Esophagus (tissue), 2 donors: ENCODE measurements at regions not wholly inside any gene's neighbourhood (a gene's known extent, or its start where the extent isn't known, plus 50 kb on each side); places are given as distances from the start of the nearest gene placed in this dataset.

Experiments used
- H3K27ac ChIP-seq, 2 donors: one replicate each; pipeline ENCODE4 v1.5.1; 2013; ENCODE audit warnings: low read depth in 2 of 2, mild to moderate bottlenecking in 2 of 2, inconsistent platforms in 1 of 2, low read length in 1 of 2, moderate library complexity in 1 of 2
- H3K27me3 ChIP-seq, 2 donors: one replicate each; pipeline ENCODE4 v1.6.1; 2013; ENCODE audit warnings: low read length in 2 of 2, control low read depth in 1 of 2, mild to moderate bottlenecking in 1 of 2; ENCODE audit not compliant: insufficient read depth in 2 of 2, control insufficient read depth in 1 of 2
- H3K36me3 ChIP-seq, 2 donors: one replicate each; pipeline ENCODE4 v1.6.1; 2013; ENCODE audit warnings: low read length in 1 of 2; ENCODE audit not compliant: control insufficient read depth in 2 of 2, insufficient read depth in 2 of 2
- H3K4me1 ChIP-seq, 2 donors: one replicate each; pipeline ENCODE4 v1.6.1; 2013; ENCODE audit warnings: low read length in 1 of 2; ENCODE audit not compliant: control insufficient read depth in 2 of 2, insufficient read depth in 2 of 2
- H3K4me3 ChIP-seq, 2 donors: one replicate each; pipeline ENCODE4 v1.5.1; 2013; ENCODE audit warnings: low read length in 2 of 2, mild to moderate bottlenecking in 2 of 2, low read depth in 1 of 2, moderate library complexity in 1 of 2
- H3K9me3 ChIP-seq, 2 donors: one replicate each; pipeline ENCODE4 v1.6.1; 2013; ENCODE audit warnings: mild to moderate bottlenecking in 2 of 2, low read depth in 1 of 2, low read length in 1 of 2, moderate library complexity in 1 of 2; ENCODE audit not compliant: control insufficient read depth in 2 of 2, insufficient read depth in 1 of 2
- WGBS, 2 donors: extraction: QIAGEN DNeasy Blood & Tissue Kit; methylation state at CpG; one replicate each; pipeline ENCODE4 v1.1.7; 2013; 5-methylcytosine and 5-hydroxymethylcytosine counted together
- donor health status: healthy with polysubstance abuse.
- donor health status: Bipolar disorder and iron deficiency.

GRCh38 chrX:26334232-26334631, 118.3 kb downstream of the MAGEB5 start:
- no peak overlapping the region for H3K4me3 ChIP-seq
- no peaks in the 10 kb centered on the region for H3K36me3 ChIP-seq
- H3K27ac ChIP-seq = no peak overlapping the region
- no peaks in the 10 kb centered on the region for H3K4me1 ChIP-seq
- H3K27me3 ChIP-seq = no peaks in the 10 kb centered on the region
- WGBS, 2 donors = 77 to 89% methylated on average over 8 of the region's 8 CpGs
- H3K9me3 ChIP-seq = peaks cover 0 to 4% of the 10 kb centered on the region in 2 donors

DNA sequence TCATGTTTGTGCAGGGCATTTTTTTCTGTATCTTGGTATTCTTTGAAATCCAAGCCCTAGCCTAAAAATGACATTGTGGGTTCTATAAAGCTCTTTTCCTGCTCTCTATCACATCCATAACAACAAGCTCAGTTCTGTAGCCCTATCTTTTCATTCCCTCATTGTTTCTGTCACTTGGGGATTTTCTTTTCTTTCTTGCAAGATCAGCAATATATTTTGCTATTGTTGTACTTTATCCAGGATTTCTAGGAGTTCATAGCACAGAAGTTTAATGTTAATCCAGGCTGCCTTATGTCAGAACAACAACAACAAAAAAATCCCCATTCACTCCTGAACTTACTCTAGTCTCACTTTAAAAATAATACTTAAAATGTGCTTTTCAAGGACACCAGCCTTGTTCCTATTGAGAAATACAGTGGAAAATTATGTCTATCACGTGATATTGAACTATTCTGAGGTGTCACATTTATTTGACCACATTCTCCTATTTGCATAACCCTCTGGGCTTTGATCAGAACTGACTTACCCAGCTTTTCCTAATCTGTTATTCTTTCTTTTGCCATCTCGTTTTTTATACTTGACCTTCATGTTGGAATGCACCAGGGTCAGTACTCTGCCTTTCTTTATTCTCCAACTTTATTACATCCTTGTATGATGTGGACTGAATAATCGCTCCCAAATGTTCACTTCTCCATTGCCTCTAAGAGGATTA, 112.8 kb downstream of the MAGEB5 start:
- Histone ChIP-seq H3K9me3 (no peaks in the 10 kb centered on the region), H3K27ac (no peak overlapping the region), H3K4me1 (no peaks in the 10 kb centered on the region), H3K27me3 (no peaks in the 10 kb centered on the region), H3K36me3 (no peaks in the 10 kb centered on the region), H3K4me3 (no peak overlapping the region)
- WGBS, 2 donors = 41 to 53% methylated on average over 3 of the region's 3 CpGs

GRCh38 chrX:26309262-26309661, 93.3 kb downstream of the MAGEB5 start:
- Histone ChIP-seq H3K9me3 (no peaks in the 10 kb centered on the region), H3K27ac (no peak overlapping the region), H3K27me3 (no peaks in the 10 kb centered on the region), H3K4me3 (no peak overlapping the region), H3K36me3 (no peaks in the 10 kb centered on the region), H3K4me1 (no peaks in the 10 kb centered on the region)

DNA sequence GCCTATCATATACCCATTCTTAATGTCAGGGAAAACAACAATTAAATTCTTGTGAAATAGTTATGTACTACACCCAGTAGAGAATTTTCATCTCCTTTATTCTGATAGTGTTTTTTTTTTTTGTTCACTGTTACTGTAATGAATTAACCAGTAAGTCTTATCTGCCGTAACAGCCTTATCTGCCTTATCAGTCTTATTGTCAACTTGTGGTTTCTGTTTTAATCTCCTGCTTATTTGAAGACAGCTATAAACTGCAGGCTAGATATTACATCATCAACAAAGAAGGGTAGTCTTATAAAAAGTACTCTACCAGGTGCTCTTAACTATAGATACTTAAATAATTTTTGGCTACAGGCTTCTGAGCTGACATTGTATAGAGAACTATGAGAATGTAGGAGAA, 79.5 kb downstream of the MAGEB5 start:
- Histone ChIP-seq H3K9me3 (no peaks in the 10 kb centered on the region), H3K4me3 (no peak overlapping the region), H3K36me3 (no peaks in the 10 kb centered on the region), H3K27ac (no peak overlapping the region), H3K27me3 (no peaks in the 10 kb centered on the region), H3K4me1 (no peaks in the 10 kb centered on the region)
- 44 to 54% methylated on average over 1 of the region's 1 CpG for WGBS, 2 donors

GRCh38 chrX:26286836-26287235, 70.9 kb downstream of the MAGEB5 start:
- Histone ChIP-seq H3K4me1 (no peaks in the 10 kb centered on the region), H3K36me3 (no peaks in the 10 kb centered on the region), H3K27ac (no peak overlapping the region), H3K27me3 (no peaks in the 10 kb centered on the region), H3K4me3 (no peak overlapping the region), H3K9me3 (peaks cover 0 to 4% of the 10 kb centered on the region in 2 donors)
- 86 to 89% methylated on average over 9 of the region's 9 CpGs for WGBS, 2 donors
